T-helper 2 cell treated with Interferon-gamma antibody and Interleukin-4, amounts not matched to agents 5 μg/mL and 100 μg/mL, for 36 hours (primary cell): ENCODE measurements at regions not wholly inside any gene's neighbourhood (a gene's known extent, or its start where the extent isn't known, plus 50 kb on each side); places are given as distances from the start of the nearest gene placed in this dataset.
A peak's percentile ranks its signal among the peaks of the same experiment; 100 is the strongest.

Experiments used
- DNase-seq: peaks from one replicate; pipeline ENCODE4 v3.0.0; 2021; ENCODE audit warnings: low spot score
- H3K27ac Mint-ChIP-seq: one replicate; pipeline ENCODE4 v1.8.0; 2021; ENCODE audit warnings: mild to moderate bottlenecking, mixed read lengths
- H3K27me3 Mint-ChIP-seq: one replicate; pipeline ENCODE4 v1.8.0; 2021; ENCODE audit warnings: low read depth, mixed read lengths
- H3K36me3 Mint-ChIP-seq: one replicate; pipeline ENCODE4 v1.8.0; 2021; ENCODE audit warnings: low read depth, mixed read lengths
- H3K4me1 Mint-ChIP-seq: one replicate; pipeline ENCODE4 v1.8.0; 2021; ENCODE audit warnings: low read depth, mixed read lengths
- H3K4me3 Mint-ChIP-seq: one replicate; pipeline ENCODE4 v1.8.0; 2022; ENCODE audit warnings: mild to moderate bottlenecking, moderate library complexity, mixed read lengths
- H3K9me3 Mint-ChIP-seq: one replicate; pipeline ENCODE4 v1.8.0; 2021; ENCODE audit warnings: mixed read lengths

DNA sequence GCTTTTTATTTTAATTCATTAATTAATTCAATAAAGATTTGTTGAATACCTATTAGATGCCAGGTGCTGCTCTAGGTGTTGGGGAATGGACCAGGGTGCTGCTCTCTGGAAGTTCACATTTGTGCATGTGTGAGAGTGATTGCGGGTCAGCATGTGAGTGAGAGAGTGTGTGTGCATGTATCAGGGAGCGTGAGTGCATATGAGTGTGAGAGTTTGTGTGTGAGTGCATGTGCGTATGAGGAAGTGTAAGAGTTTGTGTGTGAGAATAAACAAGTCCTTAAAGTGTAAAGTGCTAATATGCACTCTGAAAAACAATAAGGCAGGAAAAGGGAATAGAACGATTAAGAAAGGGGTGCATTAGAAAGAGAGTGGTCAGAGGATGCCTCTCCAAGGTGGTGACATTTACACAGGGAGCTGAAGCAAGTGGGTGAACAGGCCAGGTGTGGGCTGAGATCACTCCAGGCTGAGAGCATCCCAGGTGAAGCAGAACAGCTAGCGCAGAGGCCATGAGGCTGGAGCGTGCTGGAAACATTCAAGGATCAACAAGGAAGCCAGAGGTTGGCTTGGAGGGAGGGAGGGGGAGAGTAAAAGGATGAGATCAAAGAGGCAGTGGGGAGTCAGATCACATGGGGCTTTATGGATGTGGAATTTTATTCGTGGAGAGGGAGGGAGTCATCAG lies 50.5 kb upstream of the SLC1A4 start:
- H3K4me1 Mint-ChIP-seq: peaks cover 33% of the 10 kb centered on the region
- H3K4me3 Mint-ChIP-seq: peak overlapping the region; percentile 28
- H3K36me3 Mint-ChIP-seq: peaks cover 8% of the 10 kb centered on the region
- peaks cover 13% of the 10 kb centered on the region for H3K9me3 Mint-ChIP-seq
- no peak for DNase-seq
- H3K27ac Mint-ChIP-seq: peak overlapping the region; percentile 24
- H3K27me3 Mint-ChIP-seq: no peaks in the 10 kb centered on the region

DNA sequence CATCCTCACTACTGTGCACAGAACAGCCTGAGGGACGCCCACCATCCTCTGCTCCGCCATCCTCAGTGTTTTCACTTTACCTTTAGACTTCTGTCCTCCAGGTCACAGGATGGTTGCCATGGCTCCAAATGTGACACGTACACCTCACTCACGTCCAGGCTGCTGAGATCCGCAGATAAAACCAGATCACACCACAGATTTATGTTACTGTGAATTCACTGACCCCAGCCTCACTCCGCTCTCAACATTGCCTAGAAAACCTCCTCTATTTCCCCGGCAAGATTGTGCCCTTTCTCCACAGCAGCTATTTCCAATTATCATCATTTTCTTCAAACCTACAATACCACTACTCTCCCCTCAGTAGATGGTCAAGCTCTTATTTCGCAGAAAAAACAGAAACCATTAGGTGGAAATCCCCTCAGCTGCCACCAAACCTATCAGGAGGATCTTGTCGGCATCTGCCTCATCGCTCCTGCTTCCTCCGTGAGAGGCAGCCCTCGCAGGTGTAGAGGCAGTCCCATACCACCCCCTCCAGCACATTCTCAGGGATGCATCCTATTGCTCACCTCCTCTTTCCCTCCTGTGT lies 49.8 kb upstream of the SLC1A4 start:
- H3K9me3 Mint-ChIP-seq: peaks cover 13% of the 10 kb centered on the region
- DNase-seq: no peak
- peak overlapping the region; percentile 28 for H3K4me3 Mint-ChIP-seq
- peaks cover 37% of the 10 kb centered on the region for H3K4me1 Mint-ChIP-seq
- H3K27me3 Mint-ChIP-seq: no peaks in the 10 kb centered on the region
- H3K27ac Mint-ChIP-seq: peak overlapping the region; percentile 24
- peaks cover 6% of the 10 kb centered on the region for H3K36me3 Mint-ChIP-seq
